Stimulated activated naive CD8-positive, alpha-beta T cell treated with anti-CD3 and anti-CD28 coated beads, Interleukin-15, amount 100 ng/mL, for 72 hours (primary cell): ENCODE measurements at regions not wholly inside any gene's neighbourhood (a gene's known extent, or its start where the extent isn't known, plus 50 kb on each side); places are given as distances from the start of the nearest gene placed in this dataset.
A peak's percentile ranks its signal among the peaks of the same experiment; 100 is the strongest.

Experiments used
- ATAC-seq: fragments of 150-1000 bp; cut with Tn5 transposase; 2 replicates; pipeline ENCODE4 v1.10.0; 2021; ENCODE audit warnings: mild to moderate bottlenecking, moderate library complexity
- DNase-seq, 2 donors: peaks; one replicate each; pipeline ENCODE4 v3.0.0; 2021 to 2022
- H3K27ac Mint-ChIP-seq, 2 donors: one replicate each; pipeline ENCODE4 v1.8.0; 2022; ENCODE audit warnings: mild to moderate bottlenecking in 2 of 2, mixed read lengths in 2 of 2, moderate library complexity in 2 of 2
- H3K27me3 Mint-ChIP-seq: one replicate; pipeline ENCODE4 v1.8.0; 2022; ENCODE audit warnings: mixed read lengths
- H3K4me1 Mint-ChIP-seq: one replicate; pipeline ENCODE4 v1.8.0; 2022; ENCODE audit warnings: mild to moderate bottlenecking, mixed read lengths
- H3K4me3 Mint-ChIP-seq, 2 donors: one replicate each; pipeline ENCODE4 v1.8.0; 2022; ENCODE audit warnings: mild to moderate bottlenecking in 2 of 2, mixed read lengths in 2 of 2, moderate library complexity in 1 of 2
- H3K9me3 Mint-ChIP-seq, 2 donors: one replicate each; pipeline ENCODE4 v1.8.0; 2022; ENCODE audit warnings: mixed read lengths in 2 of 2

DNA sequence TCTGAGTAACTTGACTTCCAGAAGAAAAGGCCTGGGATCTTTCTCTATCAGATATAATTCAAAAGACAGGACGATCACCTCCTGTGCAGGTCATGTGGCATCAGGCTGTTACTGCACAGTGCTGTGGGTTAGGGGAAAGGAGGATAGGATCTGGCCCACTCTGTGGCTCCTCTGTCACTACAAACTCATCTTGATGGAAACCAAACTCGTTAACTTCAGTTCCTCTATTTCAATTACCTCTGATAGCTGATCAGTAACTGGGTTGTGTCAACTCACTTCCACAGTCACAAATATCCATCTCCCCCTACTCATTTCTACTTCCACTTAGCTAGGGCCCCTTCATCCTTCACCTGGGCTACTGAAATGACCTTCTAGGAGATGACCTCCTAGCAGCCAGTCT is 95.2 kb downstream of the RCN1 start:
- Mint-ChIP-seq H3K27me3 (peaks cover 13% of the 10 kb centered on the region), H3K9me3 (no peaks in the 10 kb centered on the region), H3K4me1 (no peaks in the 10 kb centered on the region), H3K27ac (no peak overlapping the region), H3K4me3 (no peak overlapping the region)
- ATAC-seq (no peak), DNase-seq (no peak)

DNA sequence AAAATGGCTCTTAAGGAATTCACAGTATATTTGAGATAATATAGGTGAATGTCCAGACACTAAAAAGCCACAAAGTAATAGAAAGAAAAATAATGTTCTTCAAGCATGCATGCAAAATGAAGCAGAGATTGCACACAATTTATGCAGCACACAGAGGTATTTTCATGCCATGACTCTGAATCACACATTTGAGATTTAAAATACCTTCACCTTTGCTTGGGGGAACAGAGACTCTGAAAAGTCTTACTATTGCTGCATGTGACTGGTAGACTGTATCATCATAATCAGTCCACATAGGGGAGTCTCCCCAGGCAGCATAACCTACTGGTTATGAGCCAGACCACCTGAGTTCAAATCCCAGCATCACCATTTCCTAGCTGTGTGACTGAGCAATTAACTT is 96.2 kb downstream of the RCN1 start:
- ATAC-seq = no peak
- Mint-ChIP-seq H3K27me3 (peaks cover 13% of the 10 kb centered on the region), H3K27ac (no peak overlapping the region), H3K4me1 (no peaks in the 10 kb centered on the region), H3K4me3 (no peak overlapping the region), H3K9me3 (no peaks in the 10 kb centered on the region)
- DNase-seq = no peak

DNA sequence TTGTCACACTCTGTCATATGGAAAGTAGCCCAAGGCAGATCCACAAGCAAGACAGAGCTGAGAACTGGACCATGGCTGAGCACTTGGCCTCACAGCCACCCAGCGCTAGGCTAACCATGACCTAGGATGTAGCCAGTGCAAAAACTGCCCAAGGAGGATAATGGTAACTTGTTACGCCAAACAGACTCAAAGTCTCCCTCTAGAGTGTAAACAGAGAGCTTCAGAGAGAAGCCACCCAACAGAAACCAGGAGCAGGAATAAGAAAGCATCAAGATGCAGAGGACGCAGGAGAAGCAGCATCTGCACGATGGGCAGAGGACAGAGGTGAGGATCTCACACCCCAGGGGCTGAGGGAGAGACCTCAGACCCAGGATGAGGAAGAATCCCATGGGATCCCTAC is 97.9 kb downstream of the RCN1 start:
- no peak overlapping the region for H3K27ac Mint-ChIP-seq
- DNase-seq (no peak), ATAC-seq (no peak)
- no peak overlapping the region for H3K4me3 Mint-ChIP-seq
- peaks cover 13% of the 10 kb centered on the region for H3K27me3 Mint-ChIP-seq
- H3K9me3 Mint-ChIP-seq = no peaks in the 10 kb centered on the region
- no peaks in the 10 kb centered on the region for H3K4me1 Mint-ChIP-seq

DNA sequence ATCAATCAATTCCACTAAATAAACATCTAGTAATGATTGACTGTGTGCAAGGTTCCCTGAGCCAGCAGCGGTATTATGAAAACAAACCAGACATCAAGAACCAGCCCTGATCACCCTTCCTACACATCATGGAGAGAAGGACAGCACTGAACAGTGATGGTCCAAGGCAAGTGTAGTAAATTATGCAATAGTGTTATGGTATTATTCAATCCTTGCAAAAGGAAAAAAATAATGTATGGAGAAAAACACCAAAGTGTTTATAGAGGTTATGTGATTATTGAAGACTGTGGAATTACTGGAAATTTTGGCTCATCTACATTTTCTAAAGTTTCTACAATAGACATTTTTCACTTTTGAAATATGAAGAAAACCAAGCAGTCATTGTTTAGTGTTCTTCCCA is 105.3 kb downstream of the RCN1 start:
- peaks cover 8% of the 10 kb centered on the region for H3K27me3 Mint-ChIP-seq
- H3K9me3 Mint-ChIP-seq = no peaks in the 10 kb centered on the region
- no peaks in the 10 kb centered on the region for H3K4me1 Mint-ChIP-seq
- DNase-seq = no peak
- no peak overlapping the region for H3K4me3 Mint-ChIP-seq
- ATAC-seq = no peak
- H3K27ac Mint-ChIP-seq = no peak overlapping the region

GRCh38 chr11:32198053-32198452 is 107.2 kb downstream of the RCN1 start:
- no peak for ATAC-seq
- H3K4me1 Mint-ChIP-seq = no peaks in the 10 kb centered on the region
- H3K9me3 Mint-ChIP-seq = no peaks in the 10 kb centered on the region
- H3K27me3 Mint-ChIP-seq = peaks cover 8% of the 10 kb centered on the region
- no peak overlapping the region for H3K4me3 Mint-ChIP-seq
- DNase-seq = no peak
- H3K27ac Mint-ChIP-seq = no peak overlapping the region

- Mint-ChIP-seq H3K27me3 (peaks cover 2% of the 10 kb centered on the region), H3K27ac (no peak overlapping the region)
These were observed 109.4 kb downstream of the RCN1 start for GRCh38 chr11:32200136-32200847.

DNA sequence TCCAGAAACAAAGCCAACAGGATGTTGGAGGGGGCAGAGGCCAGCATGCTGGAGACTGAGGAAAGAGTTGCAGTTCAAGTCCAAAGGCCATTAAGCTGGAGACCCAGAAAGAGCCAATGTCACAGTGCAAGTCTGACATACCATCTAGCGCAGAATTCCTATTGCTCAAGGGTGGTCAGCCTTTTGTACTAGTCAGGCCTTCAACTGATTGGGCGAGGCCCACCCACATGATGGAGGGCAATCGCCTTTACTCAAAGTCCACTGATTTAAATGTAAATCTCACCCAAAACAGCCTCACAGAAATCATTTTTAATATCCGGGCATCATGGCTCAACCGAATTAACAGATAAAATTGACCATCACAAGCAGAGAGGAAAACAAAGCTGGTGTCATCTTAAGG is 113.9 kb downstream of the RCN1 start:
- DNase-seq = no peak
- no peaks in the 10 kb centered on the region for H3K9me3 Mint-ChIP-seq
- H3K4me3 Mint-ChIP-seq = no peak overlapping the region
- H3K4me1 Mint-ChIP-seq = no peaks in the 10 kb centered on the region
- no peak for ATAC-seq
- peaks cover 12% of the 10 kb centered on the region for H3K27me3 Mint-ChIP-seq
- peak overlapping the region in 1 of 2 donors; percentile 29 for H3K27ac Mint-ChIP-seq

More at GRCh38 chr11:32200136-32200847, 109.4 kb downstream of the RCN1 start:
- no peak for DNase-seq
- H3K4me1 Mint-ChIP-seq = no peaks in the 10 kb centered on the region
- ATAC-seq = no peak
- no peak overlapping the region for H3K4me3 Mint-ChIP-seq
- no peaks in the 10 kb centered on the region for H3K9me3 Mint-ChIP-seq

DNA sequence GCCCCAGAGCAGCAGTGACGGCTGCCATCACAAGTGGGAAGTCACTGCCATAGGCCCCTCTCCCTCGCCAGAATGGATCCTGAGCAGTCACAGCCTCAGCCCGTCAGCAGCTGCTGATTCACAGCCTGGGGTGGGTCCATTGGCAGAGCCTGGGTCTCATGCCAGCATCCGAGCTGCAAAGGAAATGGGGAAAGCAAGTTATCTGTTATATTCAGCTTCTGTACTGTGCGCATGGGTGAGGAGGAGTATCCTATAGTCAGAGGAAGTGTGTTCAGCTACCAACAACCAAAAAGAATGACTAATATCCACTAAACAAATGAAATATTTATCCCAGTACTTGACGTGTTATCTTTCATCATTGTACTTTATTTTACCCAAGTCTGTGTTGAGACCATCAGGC is 119.7 kb downstream of the RCN1 start:
- no peak for ATAC-seq
- Mint-ChIP-seq H3K4me1 (no peaks in the 10 kb centered on the region), H3K27ac (no peak overlapping the region), H3K4me3 (no peak overlapping the region), H3K27me3 (peaks cover 29% of the 10 kb centered on the region), H3K9me3 (no peaks in the 10 kb centered on the region)
- no peak for DNase-seq

GRCh38 chr11:32213223-32213622 is 122.3 kb downstream of the RCN1 start:
- ATAC-seq (peak; percentile 62), DNase-seq (no peak)
- Mint-ChIP-seq H3K4me1 (no peaks in the 10 kb centered on the region), H3K27ac (no peak overlapping the region), H3K27me3 (peaks cover 27% of the 10 kb centered on the region), H3K9me3 (no peaks in the 10 kb centered on the region), H3K4me3 (no peak overlapping the region)

DNA sequence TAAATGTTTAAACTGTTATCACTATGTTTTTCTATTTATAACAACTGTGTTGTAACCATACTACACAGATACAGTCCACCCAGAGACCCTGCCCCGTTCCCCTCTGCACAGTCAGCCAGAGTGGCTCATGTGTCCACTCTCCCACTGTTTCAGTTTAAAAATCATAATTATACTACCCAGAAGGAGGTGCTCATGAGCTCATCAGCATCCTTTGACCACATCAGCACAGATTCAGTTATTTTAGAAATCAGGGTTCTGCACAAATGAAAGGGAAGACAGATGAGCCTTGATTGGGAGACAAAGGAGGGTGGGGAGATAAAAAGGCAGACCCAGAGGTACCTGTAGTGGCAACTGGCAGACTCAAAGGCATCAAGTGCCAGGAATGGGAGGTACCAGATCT is 124.3 kb downstream of the RCN1 start:
- ATAC-seq = no peak
- DNase-seq = no peak
- Mint-ChIP-seq H3K4me3 (no peak overlapping the region), H3K27ac (peak overlapping the region in 1 of 2 donors; percentile 27), H3K9me3 (no peaks in the 10 kb centered on the region), H3K27me3 (peaks cover 13% of the 10 kb centered on the region), H3K4me1 (no peaks in the 10 kb centered on the region)

DNA sequence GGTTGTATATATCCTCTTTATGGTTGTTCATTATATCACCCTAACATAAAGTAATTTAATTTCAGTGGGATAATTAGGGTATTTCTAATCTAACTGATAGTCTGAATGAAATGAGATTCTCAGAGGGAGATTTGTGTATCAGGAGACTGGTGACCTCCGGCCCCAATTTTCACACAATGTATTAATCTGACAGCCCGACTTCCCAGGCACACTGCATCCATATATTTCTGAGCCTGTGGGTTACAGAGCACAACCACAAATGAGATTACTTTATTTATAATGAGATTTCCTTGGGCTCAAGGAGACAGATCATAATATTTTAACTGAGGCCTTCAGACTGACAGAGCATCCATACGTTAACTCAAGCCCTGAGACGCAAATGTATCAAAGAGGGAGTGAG is 125.9 kb downstream of the RCN1 start:
- Mint-ChIP-seq H3K4me1 (no peaks in the 10 kb centered on the region), H3K27ac (no peak overlapping the region), H3K27me3 (peaks cover 2% of the 10 kb centered on the region), H3K9me3 (no peaks in the 10 kb centered on the region), H3K4me3 (no peak overlapping the region)
- DNase-seq (no peak), ATAC-seq (no peak)

DNA sequence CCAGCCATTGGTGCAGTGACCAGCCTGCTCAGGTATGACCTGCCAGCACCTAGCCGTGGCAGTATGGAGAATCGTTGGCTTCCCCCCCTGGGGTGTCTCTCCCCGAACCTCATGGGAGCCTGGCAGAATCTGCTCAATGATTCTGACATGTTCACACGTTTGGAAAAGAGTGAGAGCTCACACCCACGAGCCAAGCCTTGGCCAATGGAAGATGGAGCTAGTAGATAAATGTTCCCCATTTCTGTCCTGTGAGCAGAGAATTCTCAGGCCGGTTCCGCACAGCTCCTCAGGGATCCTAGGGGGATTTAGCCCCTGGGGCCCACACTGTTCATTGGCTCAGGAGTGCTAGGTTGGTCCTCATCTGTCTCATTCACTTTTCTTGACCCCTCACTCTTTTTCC is 128.4 kb downstream of the RCN1 start:
- no peak overlapping the region for H3K27ac Mint-ChIP-seq
- no peaks in the 10 kb centered on the region for H3K9me3 Mint-ChIP-seq
- no peak for DNase-seq
- H3K4me3 Mint-ChIP-seq = no peak overlapping the region
- no peak for ATAC-seq
- no peaks in the 10 kb centered on the region for H3K27me3 Mint-ChIP-seq
- H3K4me1 Mint-ChIP-seq = no peaks in the 10 kb centered on the region

GRCh38 chr11:32221476-32222032 is 130.7 kb downstream of the RCN1 start:
- no peaks in the 10 kb centered on the region for H3K4me1 Mint-ChIP-seq
- no peak overlapping the region for H3K4me3 Mint-ChIP-seq
- no peak for DNase-seq
- ATAC-seq = peak; percentile 14
- H3K27me3 Mint-ChIP-seq = no peaks in the 10 kb centered on the region
- H3K27ac Mint-ChIP-seq = no peak overlapping the region
- no peaks in the 10 kb centered on the region for H3K9me3 Mint-ChIP-seq

DNA sequence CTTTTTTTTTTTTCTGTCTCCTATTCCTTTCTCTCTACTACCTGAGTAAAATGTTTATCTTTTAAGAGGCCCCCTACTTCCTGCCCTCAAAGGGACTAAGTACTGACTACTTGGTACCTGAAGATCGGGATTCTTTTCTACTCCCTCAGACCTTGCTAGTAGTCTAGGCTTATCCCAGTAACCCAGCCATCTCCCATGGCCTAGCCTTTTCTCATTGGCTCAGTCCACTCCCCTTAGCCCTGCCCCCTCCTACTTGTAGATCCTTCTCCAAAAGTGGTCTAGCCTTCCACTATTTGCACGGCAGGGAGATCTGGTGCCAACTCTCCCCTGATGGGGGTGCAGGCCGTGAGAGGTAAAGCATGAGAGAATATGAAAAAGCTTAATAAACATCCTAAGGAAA is 133.7 kb downstream of the RCN1 start:
- H3K4me1 Mint-ChIP-seq = no peaks in the 10 kb centered on the region
- no peaks in the 10 kb centered on the region for H3K27me3 Mint-ChIP-seq
- no peak for DNase-seq
- H3K9me3 Mint-ChIP-seq = no peaks in the 10 kb centered on the region
- peak overlapping the region in 1 of 2 donors; percentile 53 for H3K27ac Mint-ChIP-seq
- no peak overlapping the region for H3K4me3 Mint-ChIP-seq
- ATAC-seq = no peak

GRCh38 chr11:32225571-32226285 is 134.9 kb downstream of the RCN1 start:
- H3K4me1 Mint-ChIP-seq = no peaks in the 10 kb centered on the region
- DNase-seq (no peak), ATAC-seq (no peak)
- no peak overlapping the region for H3K4me3 Mint-ChIP-seq
- no peaks in the 10 kb centered on the region for H3K9me3 Mint-ChIP-seq
- H3K27ac Mint-ChIP-seq = no peak overlapping the region
- no peaks in the 10 kb centered on the region for H3K27me3 Mint-ChIP-seq

- DNase-seq (no peak), ATAC-seq (no peak)
- Mint-ChIP-seq H3K27me3 (no peaks in the 10 kb centered on the region), H3K27ac (no peak overlapping the region), H3K4me3 (no peak overlapping the region), H3K9me3 (no peaks in the 10 kb centered on the region), H3K4me1 (no peaks in the 10 kb centered on the region)
These were observed 135.6 kb downstream of the RCN1 start for GRCh38 chr11:32226480-32226879.
